AG09309 (cell line): ENCODE measurements at regions not wholly inside any gene's neighbourhood (a gene's known extent, or its start where the extent isn't known, plus 50 kb on each side); places are given as distances from the start of the nearest gene placed in this dataset.
A peak's percentile ranks its signal among the peaks of the same experiment; 100 is the strongest.

ENCODE experiments used
- DNase-seq: peaks from one replicate; pipeline ENCODE4 v3.0.0-alpha.2; 2010; ENCODE audit warnings: low read depth
- H3K4me3 ChIP-seq: 2 replicates; pipeline ENCODE4 v1.5.1; 2011; ENCODE audit warnings: mild to moderate bottlenecking, low read depth, low read length, moderate library complexity; ENCODE audit not compliant: control insufficient read depth
- CTCF ChIP-seq: IDR thresholded peaks from 2 replicates; pipeline ENCODE4 v1.5.1; 2011; ENCODE audit warnings: mild to moderate bottlenecking, low read depth, low read length, inconsistent platforms; ENCODE audit not compliant: insufficient read depth, control insufficient read depth; ENCODE audit errors: missing control alignments

DNA sequence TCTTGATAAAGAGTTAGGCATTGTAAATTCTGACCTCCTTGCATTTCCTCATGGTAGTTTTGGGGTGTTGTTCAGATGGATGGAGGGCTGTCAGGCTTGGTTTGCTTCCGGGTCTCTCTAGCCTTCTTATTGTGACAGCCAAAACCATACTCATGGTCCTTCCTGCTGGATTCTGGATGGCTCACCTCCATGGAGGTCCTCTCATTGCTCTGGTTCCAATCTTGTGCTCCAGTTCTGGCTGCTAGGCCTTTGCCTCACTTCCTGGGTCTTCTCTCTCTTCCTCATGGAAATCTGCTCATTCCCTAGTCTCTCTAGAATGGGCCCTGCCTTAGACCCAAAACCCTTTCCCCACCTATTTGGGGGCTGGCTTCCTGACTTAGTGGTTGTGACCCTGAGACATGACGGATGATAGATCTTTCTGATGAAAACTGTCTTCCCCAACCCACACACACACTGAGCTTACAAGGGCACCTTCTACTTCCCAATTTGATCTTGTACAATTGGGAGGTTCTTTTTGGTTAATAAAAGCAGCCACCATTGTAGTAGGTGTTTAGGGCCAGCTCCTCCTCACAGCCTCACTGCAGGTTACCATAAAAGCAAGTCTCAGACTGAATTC is 66.2 kb upstream of the XCR1 start:
- no peak overlapping the region for H3K4me3 ChIP-seq
- TF ChIP-seq CTCF = no peak
- DNase-seq = no peak

GRCh38 chr3:46092702-46093080 is 65.4 kb upstream of the XCR1 start:
- DNase-seq = no peak
- no peak overlapping the region for H3K4me3 ChIP-seq
- TF ChIP-seq CTCF = no peak

DNA sequence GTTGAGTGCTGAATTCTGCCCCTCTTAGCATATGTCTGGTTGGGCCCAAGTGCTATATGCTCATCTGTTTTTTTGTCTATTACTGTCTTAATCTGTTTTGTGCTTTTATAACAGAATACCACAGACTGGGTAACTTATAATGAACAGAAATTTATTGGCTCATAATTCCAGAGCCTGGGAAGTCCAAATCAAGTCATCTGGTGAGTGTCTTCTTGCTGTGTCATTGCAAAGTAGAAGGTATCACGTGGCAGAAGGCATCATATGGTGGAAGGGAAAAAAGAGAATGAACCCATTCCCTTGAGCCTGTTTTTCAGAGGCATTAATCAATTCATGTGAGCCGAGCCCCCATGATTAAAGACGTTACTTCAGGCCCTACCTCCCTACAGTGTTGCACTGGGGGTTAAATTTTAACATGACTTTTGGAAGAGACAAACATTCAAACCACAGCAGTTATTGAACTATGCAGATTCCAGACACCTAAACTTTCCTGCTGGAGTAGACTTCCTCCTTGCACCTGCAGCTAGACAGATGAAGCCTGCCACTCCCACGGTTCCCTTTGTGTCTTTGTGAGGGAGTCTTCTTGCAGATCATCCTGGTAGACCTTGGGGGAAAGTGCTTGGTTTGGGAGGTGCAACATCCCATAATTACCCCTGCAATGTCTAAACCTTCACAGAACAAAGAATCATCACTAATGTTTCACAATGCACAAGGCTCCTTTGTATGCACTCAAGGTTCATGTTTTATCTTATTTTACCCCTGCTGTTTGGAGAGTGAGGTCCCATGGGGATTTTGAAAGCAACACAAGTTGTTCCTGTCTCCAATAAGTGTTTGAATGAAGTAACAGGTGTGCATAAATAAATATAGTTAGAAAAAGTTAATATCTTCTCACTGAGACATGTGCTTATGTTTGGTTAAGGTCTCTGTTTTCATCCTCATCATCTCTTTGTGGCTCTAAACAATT is 64.7 kb upstream of the XCR1 start:
- no peak for DNase-seq
- no peak overlapping the region for H3K4me3 ChIP-seq
- TF ChIP-seq CTCF = no peak

DNA sequence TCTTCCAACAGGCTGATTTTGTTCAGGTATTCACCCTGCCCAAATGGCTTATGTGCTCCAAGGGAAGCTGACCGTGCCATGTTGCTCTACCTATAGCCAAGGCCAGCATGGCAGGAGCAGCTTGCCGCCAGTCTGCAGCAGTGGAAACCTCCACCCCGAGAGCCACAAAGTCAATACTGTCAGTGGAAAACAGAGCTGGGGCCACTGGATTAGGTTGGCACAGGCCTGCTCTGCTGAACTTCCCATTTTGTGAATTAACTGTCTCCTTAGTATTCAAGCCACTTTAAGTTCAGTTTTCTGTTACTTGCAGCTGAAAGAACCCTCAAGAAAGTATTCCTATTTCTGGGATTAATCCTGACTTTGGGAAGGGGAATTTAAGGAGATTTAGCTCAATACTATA is 63.8 kb upstream of the XCR1 start:
- no peak for DNase-seq
- no peak for TF ChIP-seq CTCF
- H3K4me3 ChIP-seq = no peak overlapping the region

DNA sequence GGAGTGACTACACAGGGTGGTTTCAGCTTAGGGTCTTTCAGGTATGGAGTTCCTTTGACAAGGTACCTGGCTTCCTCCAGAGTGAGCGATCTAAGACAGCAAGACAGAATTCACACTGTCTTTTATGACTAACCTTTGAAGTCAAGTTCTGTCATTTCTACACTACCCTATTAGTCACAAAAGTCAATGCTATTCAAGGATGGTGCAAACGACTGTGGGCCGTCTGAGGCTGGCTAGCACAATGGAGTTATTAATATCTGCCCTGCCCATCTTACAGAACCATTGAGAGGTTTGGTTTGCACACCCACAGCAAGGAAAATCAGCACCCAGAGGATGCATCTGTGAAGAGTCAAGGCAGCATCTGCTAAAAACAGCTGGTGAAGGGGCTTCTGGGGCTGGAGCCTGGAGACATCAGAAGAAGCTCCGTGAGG is 62.9 kb upstream of the XCR1 start:
- DNase-seq = no peak
- no peak for TF ChIP-seq CTCF
- H3K4me3 ChIP-seq = no peak overlapping the region

- TF ChIP-seq CTCF = no peak
- peak; percentile 84 for DNase-seq
- H3K4me3 ChIP-seq = no peak overlapping the region
Observed at GRCh38 chr3:46089237-46090011, 62.1 kb upstream of the XCR1 start.
